OCI-LY7 (cell line): ENCODE measurements at regions not wholly inside any gene's neighbourhood (a gene's known extent, or its start where the extent isn't known, plus 50 kb on each side); places are given as distances from the start of the nearest gene placed in this dataset.

Experiments used
- EZH2phosphoT487 ChIP-seq: fragments of 200-600 bp; sonication (generic); IDR thresholded peaks from 2 replicates; pipeline ENCODE4 v1.6.1; 2018; ENCODE audit warnings: low read depth, borderline replicate concordance, mild to moderate bottlenecking, mixed run types, antibody characterized with exemption, low read length, moderate library complexity, mixed read lengths
- TF ChIP-seq, protein P1 (sequence below): fragments of 200-600 bp; sonication (generic); conservative IDR thresholded peaks from 2 replicates; pipeline ENCODE4 v1.5.1; 2014; ENCODE audit warnings: mild to moderate bottlenecking, antibody characterized with exemption, low read length, moderate library complexity, mixed read lengths

DNA sequence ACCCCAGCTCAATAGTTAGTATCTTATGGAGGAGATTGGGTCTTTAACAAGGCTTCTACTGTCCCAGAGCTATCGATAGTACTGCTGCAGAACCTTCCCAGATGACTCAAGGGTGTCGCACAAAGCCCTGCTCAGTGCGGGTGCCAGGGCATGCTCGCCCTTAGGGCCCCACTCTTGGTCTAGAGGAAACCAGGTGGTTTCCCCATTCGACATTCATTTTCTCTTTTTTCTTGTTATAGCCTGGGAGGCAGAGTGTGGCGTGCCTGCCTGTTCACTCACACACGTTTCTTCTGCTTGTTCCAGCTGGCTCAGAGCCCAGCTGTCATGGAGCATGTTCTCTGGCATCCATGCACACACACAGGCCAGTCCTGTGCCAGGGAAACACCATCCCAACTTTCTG, 144.5 kb downstream of the SMIM20 start:
- TF ChIP-seq, protein P1, sequence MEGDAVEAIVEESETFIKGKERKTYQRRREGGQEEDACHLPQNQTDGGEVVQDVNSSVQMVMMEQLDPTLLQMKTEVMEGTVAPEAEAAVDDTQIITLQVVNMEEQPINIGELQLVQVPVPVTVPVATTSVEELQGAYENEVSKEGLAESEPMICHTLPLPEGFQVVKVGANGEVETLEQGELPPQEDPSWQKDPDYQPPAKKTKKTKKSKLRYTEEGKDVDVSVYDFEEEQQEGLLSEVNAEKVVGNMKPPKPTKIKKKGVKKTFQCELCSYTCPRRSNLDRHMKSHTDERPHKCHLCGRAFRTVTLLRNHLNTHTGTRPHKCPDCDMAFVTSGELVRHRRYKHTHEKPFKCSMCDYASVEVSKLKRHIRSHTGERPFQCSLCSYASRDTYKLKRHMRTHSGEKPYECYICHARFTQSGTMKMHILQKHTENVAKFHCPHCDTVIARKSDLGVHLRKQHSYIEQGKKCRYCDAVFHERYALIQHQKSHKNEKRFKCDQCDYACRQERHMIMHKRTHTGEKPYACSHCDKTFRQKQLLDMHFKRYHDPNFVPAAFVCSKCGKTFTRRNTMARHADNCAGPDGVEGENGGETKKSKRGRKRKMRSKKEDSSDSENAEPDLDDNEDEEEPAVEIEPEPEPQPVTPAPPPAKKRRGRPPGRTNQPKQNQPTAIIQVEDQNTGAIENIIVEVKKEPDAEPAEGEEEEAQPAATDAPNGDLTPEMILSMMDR = no peak
- no peak for TF ChIP-seq EZH2phosphoT487
